Heart right ventricle (tissue), 16 donors: ENCODE measurements at regions not wholly inside any gene's neighbourhood (a gene's known extent, or its start where the extent isn't known, plus 50 kb on each side); places are given as distances from the start of the nearest gene placed in this dataset.

ENCODE experiments used
- ATAC-seq, 8 donors: fragments of 200-7000 bp; cut with Tn5 transposase; one replicate each; pipeline ENCODE4 v1.9.1; 2020; ENCODE audit warnings: mild to moderate bottlenecking in 8 of 8, moderate library complexity in 8 of 8, moderate number of reproducible peaks in 1 of 8
- DNase-seq, 2 donors: peaks; one replicate each; pipeline ENCODE4 v3.0.0-alpha.2; 2020
- H3K27ac ChIP-seq, 10 donors: fragments of 200-600 bp; sonication (generic) in 2 of 10; one replicate each; pipeline versions ENCODE4 v1.5.0 to v1.8.0; 2020 to 2022; ENCODE audit warnings: mild to moderate bottlenecking in 3 of 10
- H3K27me3 ChIP-seq, 7 donors: fragments of 200-600 bp; one replicate each; pipeline ENCODE4 v1.8.0; 2021 to 2022; ENCODE audit warnings: mild to moderate bottlenecking in 2 of 7
- H3K36me3 ChIP-seq, 9 donors: fragments of 200-600 bp; sonication (generic) in 1 of 9; one replicate each; pipeline versions ENCODE4 v1.5.0 to v1.8.0; 2020 to 2022; ENCODE audit warnings: mild to moderate bottlenecking in 2 of 9
- H3K4me1 ChIP-seq, 9 donors: fragments of 200-600 bp; sonication (generic) in 1 of 9; one replicate each; pipeline versions ENCODE4 v1.5.0 to v1.8.0; 2020 to 2022; ENCODE audit warnings: mild to moderate bottlenecking in 4 of 9
- H3K4me3 ChIP-seq, 10 donors: fragments of 200-600 bp; sonication (generic) in 2 of 10; one replicate each; pipeline versions ENCODE4 v1.5.0 to v1.8.0; 2020 to 2022; ENCODE audit warnings: mild to moderate bottlenecking in 7 of 10, moderate library complexity in 2 of 10
- H3K9me3 ChIP-seq, 11 donors: fragments of 200-600 bp in 10 of 11; sonication (generic) in 2 of 11; one replicate each; pipeline versions ENCODE4 v1.5.0 to v1.8.0; 2013 to 2022; ENCODE audit warnings: mild to moderate bottlenecking in 2 of 11, control low read depth in 1 of 11, moderate library complexity in 1 of 11
- CTCF ChIP-seq, 9 donors: fragments of 200-600 bp; sonication (generic) in 2 of 9; IDR thresholded peaks; one replicate each; pipeline versions ENCODE4 v1.5.0 to v1.8.0; 2021 to 2022; ENCODE audit warnings: antibody characterized with exemption in 9 of 9, mild to moderate bottlenecking in 5 of 9, moderate library complexity in 1 of 9
- WGBS, 2 donors: extraction: QIAGEN DNeasy Blood & Tissue Kit; methylation state at CpG; one replicate each; pipeline ENCODE4 v1.1.7; 2013; ENCODE audit warnings: inconsistent platforms in 1 of 2; 5-methylcytosine and 5-hydroxymethylcytosine counted together
- intact Hi-C, 10 donors: fragments of 100-400 bp; cut with DNase I; formaldehyde crosslinking; loops; one replicate each; pipeline versions ENCODE4 v1.11.1 to v1.14.2; 2022
- donor health status: Arrhythmogenic right ventricular cardiomyopathy.
- donor health status: ischemic (EF 13 %, LVEDD 7.1; RV severe dilation, severe dysfunction).
- donor health status: healthy with polysubstance abuse.
- donor health status: DM: no; HTN: yes; CAD: no.
- donor health status: DM: no; HTN: no; CAD: no.
- donor health status: ischemic (EF 25% LVEDD 6.9; RV normal size, moderate dysfunction).
- donor health status: ischemic (EF 25% LVEDD 5.7; RV mildly dilated, moderate dysfunction).
- donor health status: healthy.
- donor health status: DM: yes; HTN: yes; CAD: no.
- donor health status: Ischemic cardiomyopathy.
- donor health status: ischemic (EF 35%, LVEDD 5.7; RV mildly dilated, moderate dysfunction).
- donor health status: nonischemic (EF 11% LVEDD 7.7; RV severe dilation, severe dysfunction).
- donor health status: DM: yes; HTN: yes; CAD: no.
- donor health status: PGD.
- donor health status: ischemic (EF 29% LVEDD 5.4; RV normal size, mild dysfunction).
- donor health status: nonischemic (EF 23%, LVEDD 6.1; RV moderate dilation, normal function).

- Histone ChIP-seq H3K4me3 (no peak overlapping the region), H3K36me3 (no peaks in the 10 kb centered on the region), H3K4me1 (no peaks in the 10 kb centered on the region), H3K27me3 (no peaks in the 10 kb centered on the region), H3K9me3 (no peaks in the 10 kb centered on the region), H3K27ac (no peak overlapping the region)
- DNase-seq, result no peak
- intact Hi-C loops, result no loop called here
- WGBS, 2 donors, result 86 to 88% methylated on average over 6 of the region's 6 CpGs
- no peak for TF ChIP-seq CTCF (IDR thresholded peaks at IDR 0.05)
- ATAC-seq, result no peak
Measured at GRCh38 chr3:177992993-177993970, 543.0 kb upstream of the KCNMB2 start.

DNA sequence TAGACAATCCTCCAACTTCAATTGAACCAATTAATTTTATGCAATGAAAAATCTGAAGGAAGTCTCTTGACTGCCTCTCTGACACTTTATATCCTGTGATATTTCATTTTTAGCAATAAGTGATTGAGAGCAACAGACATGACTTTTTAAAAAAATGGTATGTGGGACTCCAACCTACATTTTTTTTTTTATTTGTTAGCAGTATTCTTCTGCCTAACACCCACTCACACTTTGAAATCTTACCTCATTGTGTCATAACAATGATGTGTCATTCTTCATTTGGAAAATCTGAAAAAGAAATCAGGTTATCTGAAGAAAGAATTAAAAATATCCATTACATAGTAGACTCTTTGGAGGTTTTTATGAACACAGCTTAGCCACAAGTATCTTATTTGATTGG, 541.3 kb upstream of the KCNMB2 start:
- Histone ChIP-seq H3K27me3 (no peaks in the 10 kb centered on the region), H3K9me3 (peaks cover 0 to 13% (median 4%) of the 10 kb centered on the region in 11 donors), H3K4me1 (no peaks in the 10 kb centered on the region), H3K4me3 (no peak overlapping the region), H3K36me3 (no peaks in the 10 kb centered on the region), H3K27ac (no peak overlapping the region)
- ATAC-seq (no peak), DNase-seq (no peak)
- intact Hi-C loops, result no loop called here
- TF ChIP-seq CTCF (IDR thresholded peaks at IDR 0.05), result no peak

DNA sequence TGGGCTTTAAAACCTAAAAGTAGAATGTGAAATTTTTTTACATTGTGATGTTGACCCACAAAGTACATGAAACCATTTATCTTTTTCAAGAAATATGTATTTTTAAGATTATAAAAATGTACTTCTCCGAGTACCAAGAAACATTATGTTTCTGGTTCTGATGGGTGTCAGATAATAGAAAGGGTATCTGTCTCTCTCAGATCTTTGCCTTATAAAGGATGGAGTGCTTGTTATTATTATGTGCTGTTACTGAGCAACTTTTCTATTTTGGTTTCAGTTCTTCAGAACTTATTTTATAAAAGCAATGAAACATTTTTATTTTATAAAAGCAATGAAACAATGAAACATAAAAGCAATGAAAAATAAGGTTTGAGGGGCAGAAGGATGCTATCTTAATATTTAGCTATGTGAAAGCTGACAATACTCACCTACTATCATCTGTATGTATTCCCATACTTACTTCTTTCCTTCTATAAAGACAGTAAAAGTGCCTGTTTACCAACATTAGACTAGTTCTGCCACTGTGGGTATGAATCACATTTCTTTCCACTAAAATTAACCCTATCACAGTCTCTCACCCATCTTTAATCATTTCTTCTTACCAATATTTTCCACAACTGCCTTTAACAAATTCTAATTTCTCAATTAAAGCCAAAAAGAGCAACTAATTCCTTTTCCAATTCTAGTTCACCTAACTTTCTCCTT, 540.7 kb upstream of the KCNMB2 start:
- ATAC-seq, result no peak
- intact Hi-C loops, result no loop called here
- H3K27me3 ChIP-seq, result no peaks in the 10 kb centered on the region
- no peaks in the 10 kb centered on the region for H3K36me3 ChIP-seq
- DNase-seq, result no peak
- WGBS, 2 donors, result 81 to 92% methylated on average over 1 of the region's 1 CpG
- no peaks in the 10 kb centered on the region for H3K4me1 ChIP-seq
- H3K4me3 ChIP-seq, result no peak overlapping the region
- TF ChIP-seq CTCF (IDR thresholded peaks at IDR 0.05), result no peak
- H3K9me3 ChIP-seq, result peaks cover 0 to 15% (median 4%) of the 10 kb centered on the region in 11 donors
- H3K27ac ChIP-seq, result no peak overlapping the region

DNA sequence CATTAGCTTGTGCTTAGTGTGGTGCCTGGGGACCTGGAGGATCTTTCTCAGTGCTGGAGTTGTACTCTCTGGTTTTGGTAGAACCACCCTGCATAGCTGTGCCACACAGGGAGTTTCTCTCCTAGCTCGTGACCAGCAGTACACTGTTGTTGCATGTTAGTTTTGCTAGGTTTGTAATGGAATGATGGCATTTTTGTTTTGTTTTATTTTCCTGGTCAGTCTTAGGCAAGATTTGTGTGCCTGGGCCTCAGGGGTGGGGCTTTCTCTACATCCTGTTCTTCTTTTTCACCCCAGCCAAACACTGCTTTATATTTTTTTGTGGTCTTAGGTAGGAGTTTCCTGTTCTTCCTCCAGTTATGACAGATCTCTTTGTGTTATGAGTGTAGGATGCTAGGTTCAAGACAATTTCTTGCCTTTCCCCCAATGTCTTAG, 534.5 kb upstream of the KCNMB2 start:
- H3K27ac ChIP-seq, result peak overlapping the region in 1 of 10 donors; percentile 80
- ATAC-seq (peak in 1 of 8 donors; percentile 29), DNase-seq (no peak)
- no peaks in the 10 kb centered on the region for H3K36me3 ChIP-seq
- 86 to 91% methylated on average over 1 of the region's 1 CpG for WGBS, 2 donors
- peaks cover 0 to 15% (median 4%) of the 10 kb centered on the region in 11 donors for H3K9me3 ChIP-seq
- H3K4me1 ChIP-seq, result peaks cover 0 to 22% (median 0%) of the 10 kb centered on the region in 9 donors
- intact Hi-C loops, result no loop called here
- TF ChIP-seq CTCF (IDR thresholded peaks at IDR 0.05), result no peak
- no peaks in the 10 kb centered on the region for H3K27me3 ChIP-seq
- no peak overlapping the region for H3K4me3 ChIP-seq
